Adrenal gland (tissue), 9 donors: ENCODE measurements at regions not wholly inside any gene's neighbourhood (a gene's known extent, or its start where the extent isn't known, plus 50 kb on each side); places are given as distances from the start of the nearest gene placed in this dataset.

Experiments
- DNase-seq, 7 donors: peaks; one replicate each; pipeline ENCODE4 v3.0.0-alpha.2; 2019 to 2020
- H3K27ac ChIP-seq, 5 donors: fragments of 200-600 bp; sonication (generic) in 4 of 5; 1 replicate in 3 of 5; 2 replicates in 2 of 5; pipeline versions ENCODE4 v1.5.1 to v1.8.0; 2016 to 2020; ENCODE audit warnings: mild to moderate bottlenecking in 1 of 5
- H3K27me3 ChIP-seq: fragments of 200-600 bp; 2 replicates; pipeline ENCODE4 v1.8.0; 2021
- H3K36me3 ChIP-seq, 2 donors: fragments of 200-600 bp; replicated peaks in 1 of 2; 1 replicate in 1 of 2; 2 replicates in 1 of 2; pipeline versions ENCODE4 v1.5.1 to v1.8.0; 2018 to 2022
- H3K4me1 ChIP-seq, 2 donors: fragments of 200-600 bp; replicated peaks in 1 of 2; 1 replicate in 1 of 2; 2 replicates in 1 of 2; pipeline versions ENCODE4 v1.5.1 to v1.8.0; 2018 to 2021
- H3K4me3 ChIP-seq, 4 donors: fragments of 200-600 bp; sonication (generic) in 3 of 4; one replicate each; pipeline ENCODE4 v1.5.1; 2016 to 2018
- H3K9me3 ChIP-seq, 3 donors: fragments of 200-600 bp; sonication (generic) in 1 of 3; replicated peaks in 1 of 3; 1 replicate in 2 of 3; 2 replicates in 1 of 3; pipeline versions ENCODE4 v1.5.1 to v1.8.0; 2016 to 2021
- POLR2A ChIP-seq, 2 donors: fragments of 450-650 bp; IDR thresholded peaks; one replicate each; pipeline ENCODE4 v1.6.1; 2017; ENCODE audit warnings: antibody characterized with exemption in 2 of 2, mild to moderate bottlenecking in 2 of 2, moderate library complexity in 1 of 2
- WGBS, 4 donors: extraction: QIAGEN DNeasy Blood & Tissue Kit in 2 of 4; methylation state at CpG; one replicate each; pipeline versions ENCODE4 v1.1.5 to v1.1.7; 2013 to 2017; 5-methylcytosine and 5-hydroxymethylcytosine counted together
- intact Hi-C, 2 donors: fragments of 100-400 bp; cut with DNase I; formaldehyde crosslinking; loops; one replicate each; pipeline versions ENCODE4 v1.14.1 to v1.15.0; 2022 to 2023
- TF ChIP-seq, protein P1 (sequence below), 6 experiments: fragments of 450-650 bp in 4 of 6; fragments of 200-600 bp in 2 of 6; sonication (generic) in 1 of 6; IDR thresholded peaks; 1 replicate in 5 of 6; 2 replicates in 1 of 6; pipeline versions ENCODE4 v1.5.1 to v1.8.0; 2016 to 2021; ENCODE audit warnings: antibody characterized with exemption in 6 of 6, mild to moderate bottlenecking in 2 of 6, moderate library complexity in 1 of 6
- donor health status: healthy with polysubstance abuse.
- donor health status: Bipolar disorder and iron deficiency.
- donor health status: DM: yes; HTN: yes; CAD: no.
- donor health status: DM: no; HTN: no; CAD: no.
- donor health status: DM: no; HTN: no; CAD: no.

DNA sequence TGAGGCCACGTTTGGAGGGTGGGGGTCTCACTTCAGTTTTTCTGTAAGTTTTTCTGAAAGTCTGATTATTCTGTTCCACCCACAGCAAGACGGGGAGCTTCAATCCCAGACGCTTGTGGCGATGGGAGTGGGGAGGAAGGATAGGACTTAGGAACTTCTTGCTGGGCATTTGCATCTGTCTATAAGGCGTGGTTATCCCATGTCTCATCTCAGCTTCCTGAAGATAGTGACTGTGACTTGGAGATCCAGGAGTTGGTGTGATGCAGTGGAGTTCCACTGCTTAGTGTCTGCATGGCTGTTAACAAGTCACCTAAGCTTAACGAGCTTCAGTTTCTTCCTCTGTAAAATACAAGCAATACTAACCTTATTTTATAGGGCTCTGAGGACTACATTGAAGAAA, 58.9 kb upstream of the BARX2 start:
- H3K4me3 ChIP-seq = no peak overlapping the region
- no peak for DNase-seq
- no peaks in the 10 kb centered on the region for H3K36me3 ChIP-seq
- no peaks in the 10 kb centered on the region for H3K9me3 ChIP-seq
- H3K27me3 ChIP-seq = no peaks in the 10 kb centered on the region
- no peak overlapping the region for H3K27ac ChIP-seq
- TF ChIP-seq, protein P1, sequence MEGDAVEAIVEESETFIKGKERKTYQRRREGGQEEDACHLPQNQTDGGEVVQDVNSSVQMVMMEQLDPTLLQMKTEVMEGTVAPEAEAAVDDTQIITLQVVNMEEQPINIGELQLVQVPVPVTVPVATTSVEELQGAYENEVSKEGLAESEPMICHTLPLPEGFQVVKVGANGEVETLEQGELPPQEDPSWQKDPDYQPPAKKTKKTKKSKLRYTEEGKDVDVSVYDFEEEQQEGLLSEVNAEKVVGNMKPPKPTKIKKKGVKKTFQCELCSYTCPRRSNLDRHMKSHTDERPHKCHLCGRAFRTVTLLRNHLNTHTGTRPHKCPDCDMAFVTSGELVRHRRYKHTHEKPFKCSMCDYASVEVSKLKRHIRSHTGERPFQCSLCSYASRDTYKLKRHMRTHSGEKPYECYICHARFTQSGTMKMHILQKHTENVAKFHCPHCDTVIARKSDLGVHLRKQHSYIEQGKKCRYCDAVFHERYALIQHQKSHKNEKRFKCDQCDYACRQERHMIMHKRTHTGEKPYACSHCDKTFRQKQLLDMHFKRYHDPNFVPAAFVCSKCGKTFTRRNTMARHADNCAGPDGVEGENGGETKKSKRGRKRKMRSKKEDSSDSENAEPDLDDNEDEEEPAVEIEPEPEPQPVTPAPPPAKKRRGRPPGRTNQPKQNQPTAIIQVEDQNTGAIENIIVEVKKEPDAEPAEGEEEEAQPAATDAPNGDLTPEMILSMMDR (IDR thresholded peaks at IDR 0.05) = no peak
- TF ChIP-seq POLR2A (IDR thresholded peaks at IDR 0.05) = no peak
- intact Hi-C loops = no loop called here
- peaks cover 0 to 4% of the 10 kb centered on the region in 2 donors for H3K4me1 ChIP-seq
- WGBS, 4 donors = 81 to 88% (median 86%) methylated on average over 6 of the region's 6 CpGs

DNA sequence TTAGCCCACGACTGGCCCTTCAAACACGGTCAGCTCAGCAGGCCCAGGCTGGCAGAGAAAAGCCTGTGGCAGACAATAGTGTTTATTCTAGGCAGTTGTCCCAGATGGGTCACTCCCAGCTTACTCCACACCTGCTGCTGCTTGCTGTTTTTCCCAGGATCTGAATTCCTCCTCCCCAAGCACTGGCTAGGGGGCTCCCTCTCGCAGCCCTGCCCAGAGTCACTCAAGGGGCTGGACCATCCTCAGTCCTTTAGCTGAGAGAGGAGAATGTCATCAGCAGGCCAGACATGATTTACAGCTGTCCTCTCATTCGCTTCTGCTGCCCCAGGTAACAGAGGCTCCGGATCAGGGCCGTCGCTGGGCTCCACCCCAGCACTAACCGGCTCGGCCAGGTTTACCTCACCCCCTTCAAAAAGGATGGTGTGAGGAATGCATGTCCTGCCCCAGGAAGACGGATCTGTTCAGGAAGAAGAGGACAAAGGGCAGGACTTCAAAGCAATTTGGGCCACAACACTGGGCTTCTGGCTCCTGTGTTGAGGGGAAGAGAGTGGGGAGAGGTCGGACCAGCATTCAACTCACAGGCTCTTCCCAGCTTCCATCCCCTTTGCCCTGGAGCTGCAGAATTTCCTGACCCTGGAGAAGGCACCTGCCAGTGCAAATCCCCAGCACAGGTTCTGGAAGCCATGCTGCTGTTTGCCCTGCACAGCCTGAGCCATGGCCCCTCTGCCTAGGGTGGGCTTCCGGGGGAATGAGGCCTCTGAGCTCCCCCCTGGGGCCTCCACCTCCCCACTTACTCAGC, 59.7 kb upstream of the BARX2 start:
- Histone ChIP-seq H3K27me3 (no peaks in the 10 kb centered on the region), H3K4me3 (no peak overlapping the region), H3K4me1 (peaks cover 0 to 4% of the 10 kb centered on the region in 2 donors), H3K27ac (no peak overlapping the region), H3K9me3 (no peaks in the 10 kb centered on the region), H3K36me3 (no peaks in the 10 kb centered on the region)
- WGBS, 4 donors = 70 to 85% (median 79%) methylated on average over 7 to 12 of the region's 12 CpGs
- TF ChIP-seq POLR2A (IDR thresholded peaks at IDR 0.05) = no peak
- TF ChIP-seq, protein P1 (IDR thresholded peaks at IDR 0.05) = no peak
- intact Hi-C loops = no loop called here
- DNase-seq = no peak

DNA sequence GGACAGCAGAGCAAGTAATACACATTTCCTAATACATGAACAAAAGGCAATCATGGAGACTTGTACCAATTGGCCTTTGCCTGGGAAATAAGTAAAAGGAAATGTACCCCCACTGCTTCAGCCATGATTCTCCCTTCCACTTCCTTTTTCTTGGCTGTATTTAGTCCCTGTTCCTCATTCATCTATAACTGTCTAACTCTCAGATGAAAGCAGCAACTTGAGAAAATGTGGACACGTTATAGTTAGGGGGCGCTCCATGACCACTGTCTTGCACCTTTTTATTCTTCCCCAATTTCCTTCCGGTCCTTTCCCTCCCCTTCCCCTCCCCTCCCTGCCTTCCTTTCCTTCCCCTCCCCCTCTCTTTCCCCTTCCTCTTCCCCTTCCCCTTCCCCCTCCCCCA, 61.3 kb upstream of the BARX2 start:
- no peak overlapping the region for H3K4me3 ChIP-seq
- WGBS, 4 donors = 71 to 75% (median 73%) methylated on average over 3 of the region's 3 CpGs
- H3K36me3 ChIP-seq = no peaks in the 10 kb centered on the region
- intact Hi-C loops = no loop called here
- H3K9me3 ChIP-seq = no peaks in the 10 kb centered on the region
- H3K27me3 ChIP-seq = no peaks in the 10 kb centered on the region
- no peak overlapping the region for H3K27ac ChIP-seq
- no peak for DNase-seq
- H3K4me1 ChIP-seq = no peaks in the 10 kb centered on the region
- TF ChIP-seq, protein P1 (IDR thresholded peaks at IDR 0.05) = no peak
- TF ChIP-seq POLR2A (IDR thresholded peaks at IDR 0.05) = no peak

DNA sequence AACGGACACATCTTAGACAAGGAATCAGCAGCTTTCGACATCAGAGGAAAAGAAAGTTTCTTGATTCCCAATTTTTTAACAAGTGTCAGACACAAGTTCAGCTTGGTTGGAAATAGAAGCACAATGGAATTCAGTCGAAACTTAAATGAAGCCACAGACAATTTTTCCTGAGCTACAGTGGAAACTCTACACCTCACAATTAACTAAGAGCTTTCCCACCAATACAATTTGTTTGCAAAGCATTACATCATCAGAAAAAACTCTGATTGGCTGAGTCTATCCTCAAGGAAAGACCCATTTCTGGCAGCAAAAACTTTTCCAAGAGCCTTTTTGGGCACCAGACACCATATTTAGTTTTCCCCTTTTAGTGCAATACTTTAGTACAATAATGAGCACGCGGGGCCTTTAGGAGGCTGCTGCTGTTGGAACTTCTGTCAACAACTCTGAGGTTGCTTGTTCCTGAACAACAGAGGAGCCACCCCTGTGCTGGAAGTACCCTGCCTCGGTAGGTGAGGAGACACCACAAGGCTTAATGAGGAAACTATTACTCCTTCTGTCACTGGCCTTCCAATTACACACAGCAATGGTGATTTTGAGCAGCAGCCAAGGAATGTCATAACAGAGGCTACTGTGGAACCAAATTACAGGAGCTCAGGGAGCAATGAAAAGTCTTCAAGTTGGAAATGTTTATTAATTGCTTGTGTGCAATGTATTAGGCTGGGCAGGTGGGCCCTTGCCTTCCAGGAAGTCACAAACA, 61.9 kb upstream of the BARX2 start:
- Histone ChIP-seq H3K27me3 (no peaks in the 10 kb centered on the region), H3K4me1 (no peaks in the 10 kb centered on the region), H3K9me3 (no peaks in the 10 kb centered on the region), H3K4me3 (no peak overlapping the region), H3K36me3 (no peaks in the 10 kb centered on the region), H3K27ac (no peak overlapping the region)
- intact Hi-C loops = no loop called here
- no peak for DNase-seq
- WGBS, 4 donors = 70 to 78% (median 75%) methylated on average over 6 of the region's 6 CpGs
- TF ChIP-seq POLR2A (IDR thresholded peaks at IDR 0.05) = no peak
- TF ChIP-seq, protein P1 (IDR thresholded peaks at IDR 0.05) = no peak
